GM12892 (cell line): ENCODE measurements at regions not wholly inside any gene's neighbourhood (a gene's known extent, or its start where the extent isn't known, plus 50 kb on each side); places are given as distances from the start of the nearest gene placed in this dataset.

Source experiments
- POLR2A ChIP-seq: IDR thresholded peaks from 2 replicates; pipeline ENCODE4 v1.6.1; 2011; ENCODE audit warnings: low read depth, low read length, control low read depth
- TAF1 ChIP-seq: IDR thresholded peaks from 2 replicates; pipeline ENCODE4 v1.6.1; 2011; ENCODE audit warnings: low read depth, mild to moderate bottlenecking, control low read depth, low read length, borderline replicate concordance

GRCh38 chr1:201742955-201743805 is 85.8 kb upstream of the IPO9 start:
- no peak for TF ChIP-seq TAF1
- TF ChIP-seq POLR2A = no peak
